Fibroblast of the conjunctiva (primary cell): ENCODE measurements at regions not wholly inside any gene's neighbourhood (a gene's known extent, or its start where the extent isn't known, plus 50 kb on each side); places are given as distances from the start of the nearest gene placed in this dataset.
"Not testable (repeated sequence)": the region's sequence is repeated elsewhere in the genome, so short reads cannot be mapped to it uniquely, and the experiment has no call there.

Source experiments
- DNase-seq: peaks from one replicate; pipeline ENCODE4 v3.0.0-alpha.2; 2010; ENCODE audit warnings: low read depth

DNA sequence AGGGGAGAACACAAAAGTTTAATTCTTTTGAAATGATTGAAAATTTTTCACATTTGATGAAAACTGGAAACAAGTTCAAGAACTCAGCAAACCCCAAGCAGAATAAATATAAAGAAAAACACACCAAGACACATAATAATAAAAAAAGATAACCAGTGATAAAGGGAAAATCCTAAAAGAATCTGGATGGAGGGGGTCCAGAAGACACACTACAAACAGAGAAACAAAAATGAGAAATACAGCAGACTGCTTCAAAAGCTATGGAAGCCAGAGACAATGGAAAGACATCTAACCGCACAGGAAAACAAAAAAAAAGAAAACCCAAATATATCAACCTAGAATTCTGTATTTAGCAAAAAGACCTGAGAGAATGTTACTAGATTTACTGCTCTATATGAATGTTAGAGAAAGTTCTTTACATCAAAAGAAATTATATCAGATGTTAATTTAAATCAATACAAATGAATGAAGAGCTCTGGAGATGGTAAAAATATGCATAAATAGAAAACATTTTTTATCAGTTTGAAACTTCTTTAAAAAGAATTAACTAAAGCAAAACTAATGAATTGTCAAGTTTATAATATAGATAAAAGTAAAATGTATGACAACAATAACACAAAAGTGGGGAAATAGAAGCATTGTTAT is 310.7 kb upstream of the PREP start:
- no peak for DNase-seq

DNA sequence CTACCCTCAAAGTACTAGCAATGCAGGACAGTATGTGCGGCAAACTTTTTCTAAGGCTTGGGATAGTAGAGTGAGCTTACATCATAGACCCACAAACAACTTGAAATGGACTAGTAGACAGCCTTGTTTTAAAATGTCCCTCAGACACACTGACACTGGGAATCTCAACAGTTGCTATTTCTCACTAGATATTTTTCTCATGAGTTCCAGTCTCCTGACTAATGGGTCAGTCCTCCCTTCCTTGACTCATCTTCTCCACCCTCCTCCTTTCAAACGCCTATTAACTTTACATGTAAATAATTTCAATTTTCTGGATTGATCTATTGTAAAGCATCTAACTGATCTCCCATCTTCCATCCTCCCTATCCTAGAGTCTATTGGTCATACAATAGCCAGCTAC is 308.3 kb upstream of the PREP start:
- DNase-seq: no peak

DNA sequence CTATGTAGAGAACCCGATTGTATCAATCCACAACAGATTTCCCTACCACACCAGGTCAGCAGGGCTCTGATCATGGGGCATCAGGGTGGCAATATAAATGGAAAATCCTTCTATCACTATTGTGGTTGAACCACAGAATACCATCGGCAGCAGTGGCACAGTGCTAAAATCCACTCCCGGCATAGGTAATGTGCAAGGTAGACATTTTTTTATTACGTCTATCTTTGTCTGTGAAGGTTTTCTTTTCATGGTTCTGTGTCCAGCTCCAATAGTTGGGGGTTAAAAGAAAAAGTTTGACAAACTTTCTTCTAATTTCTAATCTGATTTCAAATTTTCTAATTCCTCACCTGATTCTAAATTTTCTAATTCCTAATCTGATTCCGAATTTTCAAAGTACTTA is 302.7 kb upstream of the PREP start:
- no peak for DNase-seq

DNA sequence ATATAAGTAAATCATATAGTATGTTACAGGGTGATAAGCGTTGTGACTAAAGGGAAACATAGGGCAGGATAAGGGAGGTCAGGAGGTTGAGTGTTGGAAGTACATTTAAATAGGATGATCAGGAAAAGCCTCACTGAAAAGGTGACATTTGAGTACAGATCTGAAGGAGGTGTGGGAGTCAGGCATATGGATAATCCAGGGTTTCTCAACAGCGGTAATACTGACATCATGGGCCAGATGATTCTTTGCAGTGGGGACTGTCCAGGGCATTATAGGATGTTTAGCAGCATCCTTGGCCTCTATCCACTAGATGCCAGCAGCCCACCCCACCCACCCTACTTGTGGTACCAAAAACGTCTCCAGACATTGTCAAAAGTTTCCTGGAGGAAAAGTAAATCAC is 292.6 kb upstream of the PREP start:
- DNase-seq: no peak

DNA sequence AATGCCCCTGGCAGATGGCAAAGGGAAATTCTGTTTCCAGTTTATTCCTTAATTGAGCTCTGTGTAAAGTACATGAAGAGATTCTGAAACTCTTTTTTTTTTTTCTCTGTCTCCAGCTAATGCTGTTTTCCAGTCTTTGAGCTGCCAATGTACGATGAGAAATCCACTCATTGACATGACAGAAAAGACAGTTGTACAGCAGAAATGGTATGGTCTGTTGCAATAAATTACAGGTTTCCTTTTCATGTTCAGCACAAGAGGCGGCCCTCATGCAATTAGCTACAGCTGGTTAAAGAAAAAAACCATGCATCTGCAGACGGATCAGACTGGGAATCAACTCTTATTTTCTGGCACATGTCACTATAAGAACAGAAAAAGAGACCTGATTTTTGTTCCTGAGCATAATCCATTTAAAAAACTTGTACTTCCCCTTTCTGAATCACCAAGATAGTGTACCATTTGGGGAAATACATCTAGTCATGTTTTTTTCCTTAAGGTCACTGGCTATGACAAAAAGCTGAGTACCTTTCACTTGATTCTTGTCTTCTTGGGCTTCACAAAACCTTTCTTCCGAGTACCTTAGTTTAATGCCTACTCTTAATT is 289.8 kb upstream of the PREP start:
- no peak for DNase-seq

DNA sequence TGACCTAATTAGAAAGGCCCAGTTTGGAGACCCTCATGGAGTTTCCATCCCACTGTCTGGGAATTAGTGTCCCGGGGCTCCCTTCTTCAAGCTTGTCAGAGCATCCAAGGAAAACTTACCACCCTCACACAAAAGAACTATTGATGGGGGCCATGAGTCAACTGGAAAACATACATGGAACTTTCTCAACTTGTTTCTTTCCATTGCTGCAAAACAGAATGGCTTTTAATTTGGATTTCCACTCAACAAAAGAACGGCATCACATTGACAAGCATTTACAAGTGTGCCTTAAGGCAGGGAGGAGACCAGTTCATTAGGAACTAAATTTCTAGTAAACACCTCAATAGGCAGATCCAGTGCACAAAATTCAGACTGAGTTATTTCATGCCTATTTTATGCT is 289.1 kb upstream of the PREP start:
- no peak for DNase-seq

DNA sequence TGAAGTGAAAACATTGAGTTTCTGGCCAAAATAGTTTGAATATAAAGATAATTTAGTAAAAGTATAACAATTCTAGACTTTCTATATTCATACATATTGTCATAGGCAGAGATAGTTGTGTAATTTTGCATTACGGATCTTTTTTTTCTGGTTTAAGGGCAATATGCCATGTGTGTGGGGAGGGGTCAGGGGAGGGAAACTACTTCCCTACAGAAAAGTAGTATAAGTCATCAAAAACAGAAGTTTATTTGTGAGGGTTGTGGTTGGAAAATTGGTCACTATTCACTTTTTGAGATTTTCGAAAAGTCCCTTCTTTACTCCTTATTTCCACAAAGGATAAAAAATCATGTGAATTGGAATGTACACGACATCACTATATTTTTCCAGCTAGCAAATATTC is 288.2 kb upstream of the PREP start:
- no peak for DNase-seq

DNA sequence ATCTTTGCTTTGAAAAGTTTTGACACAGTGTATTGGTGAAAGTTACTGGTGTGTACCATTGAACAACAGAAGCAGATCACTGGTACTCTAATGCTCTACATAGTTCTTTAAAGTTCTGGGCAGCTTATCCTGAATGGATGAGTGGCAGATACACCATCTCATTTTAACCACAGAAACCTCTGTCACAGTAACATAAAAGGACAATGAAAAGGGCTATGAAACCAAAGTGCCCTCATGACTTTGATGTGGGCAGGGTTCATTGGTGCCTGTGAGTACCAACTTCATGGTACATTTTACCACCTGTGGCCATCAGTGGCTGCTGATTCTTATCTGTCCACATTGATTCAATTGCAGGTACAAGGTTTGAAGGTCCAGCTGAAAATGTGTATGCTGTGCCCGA is 285.7 kb upstream of the PREP start:
- no peak for DNase-seq

DNA sequence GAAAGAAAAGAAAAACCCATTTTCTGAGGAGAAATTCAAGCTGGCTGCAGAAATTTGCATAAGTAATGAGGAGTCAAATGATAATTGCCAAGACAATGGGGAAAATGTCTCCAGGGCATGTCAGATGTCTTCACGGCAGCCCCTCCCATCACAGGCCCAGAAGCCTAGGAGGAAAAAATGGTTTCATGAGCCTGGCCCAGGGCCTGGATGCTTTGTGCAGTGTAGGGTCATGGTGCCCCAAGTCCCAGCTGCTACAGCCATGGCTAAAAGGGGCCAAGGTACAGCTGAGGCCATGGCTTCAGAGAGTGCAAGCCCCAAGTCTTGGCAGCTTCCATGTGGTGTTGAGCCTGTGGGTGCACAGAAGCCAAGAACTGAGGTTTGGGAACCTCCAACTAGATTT is 283.9 kb upstream of the PREP start:
- not testable (repeated sequence) for DNase-seq

DNA sequence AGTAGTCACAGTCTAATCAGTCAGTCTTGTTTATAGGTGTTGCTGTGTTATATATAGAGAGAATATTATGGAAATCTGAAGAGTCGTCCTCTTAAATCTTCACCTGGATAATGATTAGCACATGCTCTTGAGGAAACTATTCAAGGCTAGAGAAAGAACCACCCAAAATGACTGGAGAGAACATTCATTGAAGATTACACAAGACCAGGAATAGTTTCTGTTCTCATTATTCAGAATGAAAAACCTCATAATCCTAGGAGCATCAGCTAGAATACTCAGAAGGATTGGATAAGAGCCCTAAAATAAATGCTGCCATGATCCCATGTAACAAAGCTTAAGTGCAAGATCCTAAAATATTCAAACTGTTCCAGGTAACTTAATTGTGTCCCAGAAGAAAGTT is 278.2 kb upstream of the PREP start:
- DNase-seq: no peak

DNA sequence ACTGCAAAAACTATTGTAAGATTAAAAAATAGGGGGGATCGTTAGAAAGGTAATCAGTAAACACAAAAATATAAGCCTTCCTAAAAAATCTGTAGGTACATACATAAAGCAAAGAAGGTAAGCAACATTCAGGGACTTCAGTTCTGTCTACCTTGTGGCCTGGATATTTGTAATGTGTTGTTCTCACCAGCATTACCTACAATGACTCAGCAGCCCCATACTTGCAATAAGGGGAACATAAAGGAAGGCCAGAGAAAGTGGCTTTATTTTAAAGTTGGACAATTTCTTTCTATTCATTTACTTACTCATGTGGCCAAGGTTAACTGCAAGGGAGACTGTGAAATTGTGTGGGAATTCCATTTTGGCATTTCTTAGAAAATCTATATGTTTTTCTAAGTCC is 277.2 kb upstream of the PREP start:
- no peak for DNase-seq

DNA sequence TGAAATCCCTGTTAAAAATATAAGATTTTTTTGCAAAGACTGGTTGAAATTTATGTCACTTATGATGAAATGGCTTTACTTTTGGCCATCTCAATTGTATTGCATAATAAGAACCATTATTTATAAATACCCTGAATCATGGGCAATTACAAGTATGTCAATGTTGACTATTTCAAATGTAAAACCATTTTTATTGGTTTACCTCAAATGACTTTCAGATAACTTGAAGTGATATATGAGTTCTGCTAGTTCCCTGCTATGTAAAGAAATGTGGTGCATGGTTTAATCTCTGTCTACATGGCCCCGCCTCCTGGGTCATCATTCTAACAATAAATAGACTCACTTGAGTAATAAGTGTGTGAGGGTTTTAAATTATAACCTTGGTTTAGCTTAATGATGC is 275.6 kb upstream of the PREP start:
- DNase-seq: no peak

DNA sequence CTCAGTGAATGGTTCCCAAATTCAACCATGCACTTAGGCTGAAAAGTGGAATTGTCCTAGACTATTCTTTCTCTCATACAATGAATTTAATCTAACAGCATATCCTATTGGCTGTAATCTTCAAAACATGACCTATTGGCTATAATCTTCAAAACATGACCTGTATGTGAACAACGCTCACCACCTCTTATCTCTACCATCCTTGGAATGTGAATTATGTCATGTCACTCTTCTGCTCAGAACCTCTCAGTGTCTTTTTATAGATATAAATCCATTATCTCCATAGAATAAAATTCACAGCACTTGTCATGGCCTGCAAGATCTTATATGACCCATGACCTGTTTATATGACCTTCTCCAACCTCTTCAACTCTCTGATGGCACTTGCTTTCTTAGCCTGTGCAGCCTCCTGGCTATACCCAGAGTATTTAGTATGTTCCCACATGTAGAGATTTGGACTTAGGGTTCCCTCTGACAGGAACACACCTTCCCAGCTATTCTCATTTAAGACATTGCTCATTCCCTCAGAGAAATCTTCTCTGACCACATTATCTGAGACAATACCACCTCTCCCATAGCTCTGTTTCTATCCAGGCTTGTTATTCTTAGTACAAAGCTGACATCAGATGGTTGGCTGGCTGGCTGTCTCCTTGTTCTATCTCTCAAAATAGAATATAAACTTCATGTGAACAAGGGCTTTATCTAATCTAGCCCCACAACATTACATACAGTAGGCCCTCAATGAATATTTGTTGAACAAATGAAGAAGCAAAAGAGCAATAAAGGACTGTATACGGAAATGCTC is 275.0 kb upstream of the PREP start:
- no peak for DNase-seq

DNA sequence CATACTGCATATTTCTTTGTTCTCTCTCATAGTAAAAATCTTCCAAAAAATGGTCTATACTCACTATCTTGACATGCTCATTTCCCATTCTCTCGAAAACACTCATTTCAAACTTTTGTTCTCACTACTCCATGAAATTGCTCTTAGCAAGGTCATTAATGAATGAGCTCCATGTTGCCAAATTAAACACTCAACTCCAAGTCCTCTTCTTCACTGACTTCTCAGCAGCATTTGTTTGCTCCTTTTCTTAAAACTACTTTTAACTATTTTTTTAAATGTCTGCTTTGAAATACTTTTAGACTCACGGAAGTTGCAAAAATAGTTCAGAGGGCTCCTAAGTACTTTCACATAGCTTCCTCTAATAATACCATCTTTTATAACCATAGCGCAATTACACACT is 274.0 kb upstream of the PREP start:
- no peak for DNase-seq

DNA sequence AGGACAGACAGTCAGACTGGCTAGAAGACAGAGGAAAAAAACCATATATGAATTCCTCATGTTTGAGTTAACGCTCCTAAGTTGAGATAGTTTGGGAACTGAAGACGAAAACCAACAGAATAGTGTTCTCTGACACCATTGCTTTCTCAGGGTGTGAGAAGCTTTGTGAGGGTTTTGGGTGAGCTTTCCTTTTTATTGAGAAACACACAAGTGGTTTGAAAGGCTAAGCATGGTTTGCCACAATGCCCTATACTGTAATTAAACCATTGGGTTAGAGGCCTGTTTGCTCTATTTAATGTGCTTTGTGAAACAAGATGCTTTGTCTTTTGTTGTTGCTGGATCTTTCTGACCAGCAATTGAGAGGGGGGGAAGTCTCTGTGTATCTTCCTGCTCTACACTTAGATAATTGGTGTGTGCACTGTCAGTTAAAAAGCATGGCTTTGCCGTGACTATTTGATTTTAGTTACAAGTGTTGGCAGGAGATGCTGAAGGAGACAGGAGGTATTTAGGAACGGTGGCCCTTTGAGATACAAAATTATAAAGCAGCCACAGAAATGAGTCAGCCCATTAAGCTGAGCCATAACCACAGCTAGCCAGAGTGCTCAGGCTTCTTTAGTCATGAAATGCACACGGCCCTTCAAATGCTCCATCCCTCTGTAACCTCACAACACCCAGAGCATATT is 273.0 kb upstream of the PREP start:
- DNase-seq: peak; percentile 9

DNA sequence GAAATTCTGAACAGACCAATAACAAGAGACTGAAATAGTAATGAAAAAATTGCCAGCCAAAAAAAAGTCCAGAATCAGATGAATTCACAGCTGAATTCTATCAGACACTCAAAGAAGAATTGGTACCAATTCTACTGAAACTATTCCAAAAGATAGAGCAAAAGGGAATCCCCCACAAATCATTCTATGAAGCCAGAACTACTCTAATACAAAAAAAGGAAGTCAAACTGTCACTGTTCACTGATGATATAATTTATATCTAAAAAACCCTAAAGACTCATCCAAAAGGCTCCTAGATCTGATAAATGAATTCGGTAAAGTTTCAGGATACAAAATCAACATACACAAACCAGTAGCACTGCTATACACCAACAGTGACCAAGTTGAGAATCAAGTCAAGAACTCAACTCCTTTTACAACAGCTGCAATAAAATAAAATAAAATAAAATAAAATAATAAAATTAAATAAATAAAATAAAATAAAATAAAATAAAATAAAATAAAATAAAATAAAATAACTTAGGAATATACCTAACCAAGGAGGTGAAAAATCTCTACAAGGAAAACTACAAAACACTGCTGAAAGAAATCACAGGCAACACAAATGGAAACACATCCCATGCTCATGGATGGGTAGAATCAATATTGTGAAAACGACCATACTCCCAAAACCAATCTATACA is 270.1 kb upstream of the PREP start:
- not testable (repeated sequence) for DNase-seq

DNA sequence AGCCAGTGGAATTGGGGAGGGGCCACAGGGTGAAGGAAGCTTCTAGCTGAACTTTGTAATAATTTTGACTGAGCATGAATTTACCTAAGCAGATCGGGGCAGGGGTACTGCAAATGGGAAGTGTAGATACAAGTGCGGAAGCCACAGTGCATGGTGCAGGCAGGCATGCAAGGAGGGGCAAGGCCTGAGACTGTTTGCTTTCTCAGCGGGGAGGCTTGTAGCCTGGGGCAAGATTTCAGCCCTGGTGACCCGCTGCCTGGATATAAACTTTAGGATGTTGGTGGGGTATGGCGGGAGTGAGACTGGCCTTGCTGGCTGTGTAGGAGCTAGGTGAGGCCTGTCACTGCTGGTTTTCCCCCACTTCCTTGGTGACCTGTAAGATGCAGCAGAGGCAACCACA is 266.4 kb upstream of the PREP start:
- no peak for DNase-seq

DNA sequence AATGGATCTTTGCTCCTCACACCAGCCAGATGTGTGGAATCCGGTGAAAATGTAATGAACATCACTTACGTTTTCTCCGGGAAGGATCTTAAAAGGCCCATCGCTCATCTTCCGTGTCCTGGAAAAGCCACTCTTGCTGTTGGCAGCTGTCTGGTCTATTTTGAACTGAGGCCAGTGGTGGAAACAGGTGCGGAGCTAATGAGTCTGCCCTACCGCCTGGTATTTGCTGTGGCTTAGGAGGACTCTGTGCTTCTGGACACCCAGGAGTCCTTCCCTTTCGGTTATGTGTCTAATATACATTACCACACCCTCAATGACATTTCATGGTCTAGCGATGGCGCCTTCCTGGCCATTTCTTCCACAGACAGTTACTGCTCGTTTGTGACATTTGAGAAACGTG is 264.2 kb upstream of the PREP start:
- no peak for DNase-seq

DNA sequence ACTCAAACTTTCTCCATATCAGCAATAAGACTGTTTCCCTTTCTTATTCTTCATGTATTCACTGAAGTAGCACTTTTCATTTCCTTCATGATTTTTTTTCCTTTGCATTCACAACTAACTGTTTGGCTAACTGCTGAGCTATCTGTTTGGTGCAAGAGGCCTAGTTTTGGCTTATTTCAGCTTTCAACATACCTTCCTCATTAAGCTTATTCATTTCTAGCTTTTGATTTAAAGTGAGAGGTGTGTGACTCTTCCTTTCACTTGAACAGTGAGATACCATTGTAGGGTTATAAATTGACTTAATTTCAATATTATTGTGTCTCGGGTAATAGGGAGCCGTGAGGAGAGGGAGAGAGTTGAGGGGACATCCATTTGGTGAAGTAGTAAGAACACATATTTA is 262.0 kb upstream of the PREP start:
- no peak for DNase-seq

DNA sequence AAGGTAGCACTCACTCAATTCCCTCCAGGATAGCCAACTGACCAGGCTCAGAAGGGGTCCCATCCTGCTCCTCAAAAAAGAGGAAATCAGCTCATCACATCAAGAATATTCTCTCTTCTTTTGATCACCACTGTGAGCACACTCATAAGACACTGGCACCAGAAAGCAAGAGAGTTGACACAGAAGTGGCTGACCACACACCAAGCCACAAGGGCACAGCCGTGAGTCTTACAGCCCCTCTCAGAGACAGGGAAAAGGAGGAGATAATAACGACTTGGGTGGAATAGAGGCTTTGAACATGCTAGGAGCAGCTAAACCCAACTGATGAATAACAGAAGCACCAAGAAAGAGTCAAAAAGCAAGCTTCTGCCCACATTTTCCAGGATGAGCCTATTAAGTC is 249.1 kb upstream of the PREP start:
- no peak for DNase-seq

DNA sequence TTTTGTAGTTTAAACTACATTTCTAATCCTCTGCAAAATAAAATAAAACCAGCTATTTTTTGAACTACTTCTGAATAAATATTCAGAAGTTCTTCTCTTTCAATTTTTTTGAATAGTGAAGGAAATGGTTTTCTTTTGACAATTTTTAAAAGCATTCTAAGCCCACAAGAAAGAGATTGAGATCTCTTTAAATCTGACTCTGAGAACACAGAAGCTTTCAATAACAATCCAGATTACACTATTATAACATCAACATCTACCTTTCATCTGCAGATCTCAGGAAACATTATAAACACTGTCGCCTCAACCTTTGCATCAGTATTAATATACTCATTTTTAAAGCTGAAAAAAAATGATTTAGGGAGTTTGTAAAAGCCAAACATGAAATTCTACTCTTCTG is 247.5 kb upstream of the PREP start:
- DNase-seq: no peak

DNA sequence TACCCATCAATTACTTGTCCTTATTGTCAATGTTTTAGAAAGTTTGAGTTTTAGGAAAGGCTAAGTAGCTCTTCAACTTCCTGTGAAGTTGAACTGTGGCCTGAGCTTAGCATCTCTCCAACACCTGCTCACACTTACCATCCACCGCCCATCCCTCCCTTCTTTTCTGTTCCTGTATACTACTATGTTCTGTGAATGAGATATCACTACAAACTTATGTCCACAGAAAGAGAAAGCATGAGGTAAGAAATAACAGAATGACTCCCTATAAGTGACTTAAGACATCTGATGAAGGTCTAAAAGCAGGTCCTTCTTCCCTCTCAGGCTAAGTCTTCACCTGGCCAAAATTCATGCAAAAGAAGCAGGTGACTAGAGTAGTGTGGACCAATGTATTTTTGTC is 246.3 kb upstream of the PREP start:
- DNase-seq: no peak
